ENCODE measurements at regions not wholly inside any gene's neighbourhood (a gene's known extent, or its start where the extent isn't known, plus 50 kb on each side); places are given as distances from the start of the nearest gene placed in this dataset.

DNA sequence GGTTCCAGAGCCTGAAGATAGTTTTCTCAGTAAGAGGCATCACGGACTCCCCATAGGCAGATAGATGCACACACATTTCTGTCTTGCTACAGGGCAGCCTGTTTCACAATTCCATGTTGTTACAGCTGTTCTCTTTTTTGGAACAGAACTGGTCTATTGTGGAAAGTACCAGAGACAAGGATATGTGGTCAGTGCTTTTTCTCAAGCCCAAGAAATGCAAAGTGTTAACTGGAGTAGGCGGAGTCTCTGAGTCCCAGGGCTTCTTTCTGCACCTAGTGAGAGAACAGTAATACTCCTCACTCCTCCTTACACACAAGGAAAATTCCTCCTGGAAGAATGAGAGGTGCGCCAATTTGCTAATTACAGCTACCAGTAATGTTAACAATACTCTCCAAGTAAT is 141.6 kb upstream of the ARGLU1 start:
- TF ChIP-seq, protein P1, sequence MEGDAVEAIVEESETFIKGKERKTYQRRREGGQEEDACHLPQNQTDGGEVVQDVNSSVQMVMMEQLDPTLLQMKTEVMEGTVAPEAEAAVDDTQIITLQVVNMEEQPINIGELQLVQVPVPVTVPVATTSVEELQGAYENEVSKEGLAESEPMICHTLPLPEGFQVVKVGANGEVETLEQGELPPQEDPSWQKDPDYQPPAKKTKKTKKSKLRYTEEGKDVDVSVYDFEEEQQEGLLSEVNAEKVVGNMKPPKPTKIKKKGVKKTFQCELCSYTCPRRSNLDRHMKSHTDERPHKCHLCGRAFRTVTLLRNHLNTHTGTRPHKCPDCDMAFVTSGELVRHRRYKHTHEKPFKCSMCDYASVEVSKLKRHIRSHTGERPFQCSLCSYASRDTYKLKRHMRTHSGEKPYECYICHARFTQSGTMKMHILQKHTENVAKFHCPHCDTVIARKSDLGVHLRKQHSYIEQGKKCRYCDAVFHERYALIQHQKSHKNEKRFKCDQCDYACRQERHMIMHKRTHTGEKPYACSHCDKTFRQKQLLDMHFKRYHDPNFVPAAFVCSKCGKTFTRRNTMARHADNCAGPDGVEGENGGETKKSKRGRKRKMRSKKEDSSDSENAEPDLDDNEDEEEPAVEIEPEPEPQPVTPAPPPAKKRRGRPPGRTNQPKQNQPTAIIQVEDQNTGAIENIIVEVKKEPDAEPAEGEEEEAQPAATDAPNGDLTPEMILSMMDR (tag by site-specific recombination; IDR thresholded peaks at IDR 0.05), result no peak
- TF ChIP-seq ZNF335 (tag by site-specific recombination; conservative IDR thresholded peaks at IDR 0.05), result no peak
- TF ChIP-seq, protein P2, sequence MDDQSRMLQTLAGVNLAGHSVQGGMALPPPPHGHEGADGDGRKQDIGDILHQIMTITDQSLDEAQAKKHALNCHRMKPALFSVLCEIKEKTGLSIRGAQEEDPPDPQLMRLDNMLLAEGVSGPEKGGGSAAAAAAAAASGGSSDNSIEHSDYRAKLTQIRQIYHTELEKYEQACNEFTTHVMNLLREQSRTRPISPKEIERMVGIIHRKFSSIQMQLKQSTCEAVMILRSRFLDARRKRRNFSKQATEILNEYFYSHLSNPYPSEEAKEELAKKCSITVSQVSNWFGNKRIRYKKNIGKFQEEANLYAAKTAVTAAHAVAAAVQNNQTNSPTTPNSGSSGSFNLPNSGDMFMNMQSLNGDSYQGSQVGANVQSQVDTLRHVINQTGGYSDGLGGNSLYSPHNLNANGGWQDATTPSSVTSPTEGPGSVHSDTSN (CRISPR knock-in tag; IDR thresholded peaks at IDR 0.05), result no peak
